22Rv1 (cell line): ENCODE measurements at regions not wholly inside any gene's neighbourhood (a gene's known extent, or its start where the extent isn't known, plus 50 kb on each side); places are given as distances from the start of the nearest gene placed in this dataset.

Experiments used
- ZFX ChIP-seq: fragments of 450-650 bp; IDR thresholded peaks from 2 replicates; pipeline ENCODE4 v1.6.1; 2017; ENCODE audit warnings: antibody characterized with exemption, borderline replicate concordance
- TF ChIP-seq, protein P1 (sequence below): fragments of 450-650 bp; IDR thresholded peaks from 2 replicates; pipeline ENCODE4 v1.5.1; 2017; ENCODE audit warnings: mild to moderate bottlenecking

DNA sequence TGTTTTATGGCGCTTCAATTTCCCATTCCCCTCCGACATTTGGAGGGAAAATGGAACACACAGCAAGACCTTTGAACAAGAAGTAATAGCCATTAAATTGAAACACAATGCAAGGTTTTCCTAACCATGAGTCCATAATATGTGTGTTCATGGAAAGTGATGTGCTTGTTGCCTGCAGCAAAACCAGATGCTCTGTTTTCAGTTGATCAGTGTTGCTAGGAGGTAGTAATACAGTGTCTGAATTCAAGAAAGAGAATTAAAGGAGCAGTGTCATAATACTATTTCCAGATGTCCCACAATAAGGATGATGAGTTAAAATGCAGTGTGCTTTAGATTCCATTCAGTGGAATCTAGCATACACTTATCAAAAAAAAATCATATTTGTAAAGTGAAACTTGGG is 637.4 kb upstream of the API5 start:
- TF ChIP-seq, protein P1, sequence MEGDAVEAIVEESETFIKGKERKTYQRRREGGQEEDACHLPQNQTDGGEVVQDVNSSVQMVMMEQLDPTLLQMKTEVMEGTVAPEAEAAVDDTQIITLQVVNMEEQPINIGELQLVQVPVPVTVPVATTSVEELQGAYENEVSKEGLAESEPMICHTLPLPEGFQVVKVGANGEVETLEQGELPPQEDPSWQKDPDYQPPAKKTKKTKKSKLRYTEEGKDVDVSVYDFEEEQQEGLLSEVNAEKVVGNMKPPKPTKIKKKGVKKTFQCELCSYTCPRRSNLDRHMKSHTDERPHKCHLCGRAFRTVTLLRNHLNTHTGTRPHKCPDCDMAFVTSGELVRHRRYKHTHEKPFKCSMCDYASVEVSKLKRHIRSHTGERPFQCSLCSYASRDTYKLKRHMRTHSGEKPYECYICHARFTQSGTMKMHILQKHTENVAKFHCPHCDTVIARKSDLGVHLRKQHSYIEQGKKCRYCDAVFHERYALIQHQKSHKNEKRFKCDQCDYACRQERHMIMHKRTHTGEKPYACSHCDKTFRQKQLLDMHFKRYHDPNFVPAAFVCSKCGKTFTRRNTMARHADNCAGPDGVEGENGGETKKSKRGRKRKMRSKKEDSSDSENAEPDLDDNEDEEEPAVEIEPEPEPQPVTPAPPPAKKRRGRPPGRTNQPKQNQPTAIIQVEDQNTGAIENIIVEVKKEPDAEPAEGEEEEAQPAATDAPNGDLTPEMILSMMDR = no peak
- no peak for TF ChIP-seq ZFX
